ENCODE measurements at regions not wholly inside any gene's neighbourhood (a gene's known extent, or its start where the extent isn't known, plus 50 kb on each side); places are given as distances from the start of the nearest gene placed in this dataset.

- TF ChIP-seq, protein P1, sequence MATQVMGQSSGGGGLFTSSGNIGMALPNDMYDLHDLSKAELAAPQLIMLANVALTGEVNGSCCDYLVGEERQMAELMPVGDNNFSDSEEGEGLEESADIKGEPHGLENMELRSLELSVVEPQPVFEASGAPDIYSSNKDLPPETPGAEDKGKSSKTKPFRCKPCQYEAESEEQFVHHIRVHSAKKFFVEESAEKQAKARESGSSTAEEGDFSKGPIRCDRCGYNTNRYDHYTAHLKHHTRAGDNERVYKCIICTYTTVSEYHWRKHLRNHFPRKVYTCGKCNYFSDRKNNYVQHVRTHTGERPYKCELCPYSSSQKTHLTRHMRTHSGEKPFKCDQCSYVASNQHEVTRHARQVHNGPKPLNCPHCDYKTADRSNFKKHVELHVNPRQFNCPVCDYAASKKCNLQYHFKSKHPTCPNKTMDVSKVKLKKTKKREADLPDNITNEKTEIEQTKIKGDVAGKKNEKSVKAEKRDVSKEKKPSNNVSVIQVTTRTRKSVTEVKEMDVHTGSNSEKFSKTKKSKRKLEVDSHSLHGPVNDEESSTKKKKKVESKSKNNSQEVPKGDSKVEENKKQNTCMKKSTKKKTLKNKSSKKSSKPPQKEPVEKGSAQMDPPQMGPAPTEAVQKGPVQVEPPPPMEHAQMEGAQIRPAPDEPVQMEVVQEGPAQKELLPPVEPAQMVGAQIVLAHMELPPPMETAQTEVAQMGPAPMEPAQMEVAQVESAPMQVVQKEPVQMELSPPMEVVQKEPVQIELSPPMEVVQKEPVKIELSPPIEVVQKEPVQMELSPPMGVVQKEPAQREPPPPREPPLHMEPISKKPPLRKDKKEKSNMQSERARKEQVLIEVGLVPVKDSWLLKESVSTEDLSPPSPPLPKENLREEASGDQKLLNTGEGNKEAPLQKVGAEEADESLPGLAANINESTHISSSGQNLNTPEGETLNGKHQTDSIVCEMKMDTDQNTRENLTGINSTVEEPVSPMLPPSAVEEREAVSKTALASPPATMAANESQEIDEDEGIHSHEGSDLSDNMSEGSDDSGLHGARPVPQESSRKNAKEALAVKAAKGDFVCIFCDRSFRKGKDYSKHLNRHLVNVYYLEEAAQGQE (IDR thresholded peaks at IDR 0.05; ENCODE audit: insufficient read depth in 1 of 2, low read depth in 2 of 2, low read length in 2 of 2): no peak
- TF ChIP-seq TAF1 (IDR thresholded peaks at IDR 0.05; ENCODE audit: borderline replicate concordance, insufficient read depth, low read length): no peak
- TF ChIP-seq SIN3A (IDR thresholded peaks at IDR 0.05; ENCODE audit: borderline replicate concordance, insufficient read depth, low read length): no peak
- no peak for TF ChIP-seq POLR2AphosphoS5 (IDR thresholded peaks at IDR 0.05; ENCODE audit: low read depth, low read length)
These were observed 126.2 kb upstream of the ADCY2 start for GRCh38 chr5:7269591-7270274.
